Osteoblast (primary cell): ENCODE measurements at regions not wholly inside any gene's neighbourhood (a gene's known extent, or its start where the extent isn't known, plus 50 kb on each side); places are given as distances from the start of the nearest gene placed in this dataset.
A peak's percentile ranks its signal among the peaks of the same experiment; 100 is the strongest.

Experiments used
- DNase-seq: peaks from one replicate; pipeline ENCODE4 v3.0.0; 2011; ENCODE audit warnings: low spot score, mixed read lengths; ENCODE audit not compliant: insufficient read length; ENCODE audit errors: missing footprints
- H2AFZ ChIP-seq: 2 replicates; pipeline ENCODE4 v1.6.0; 2011; ENCODE audit warnings: mild to moderate bottlenecking, low read length
- H3K27ac ChIP-seq: 2 replicates; pipeline ENCODE4 v1.5.1; 2011; ENCODE audit warnings: mild to moderate bottlenecking, low read depth, low read length, moderate library complexity
- H3K27me3 ChIP-seq: 2 replicates; pipeline ENCODE4 v1.6.0; 2012; ENCODE audit warnings: mild to moderate bottlenecking, control low read depth, inconsistent platforms, low read length, moderate library complexity; ENCODE audit not compliant: insufficient read depth
- H3K36me3 ChIP-seq: 2 replicates; pipeline ENCODE4 v1.5.1; 2011; ENCODE audit warnings: mild to moderate bottlenecking, low read length, control low read depth, moderate library complexity; ENCODE audit not compliant: insufficient read depth
- H3K4me1 ChIP-seq: 2 replicates; pipeline ENCODE4 v1.5.1; 2011; ENCODE audit warnings: mild to moderate bottlenecking, low read length, control low read depth, moderate library complexity; ENCODE audit not compliant: insufficient read depth
- H3K4me2 ChIP-seq: 2 replicates; pipeline ENCODE4 v1.6.0; 2011; ENCODE audit warnings: mild to moderate bottlenecking, low read length; ENCODE audit not compliant: insufficient read depth
- H3K4me3 ChIP-seq: fragments of 200-600 bp; sonication (generic); 3 replicates; pipeline ENCODE4 v1.5.1; 2012; ENCODE audit warnings: mild to moderate bottlenecking, low read length, inconsistent platforms; ENCODE audit not compliant: insufficient read depth
- H3K79me2 ChIP-seq: 2 replicates; pipeline ENCODE4 v1.6.0; 2012; ENCODE audit warnings: mild to moderate bottlenecking, low read length, control low read depth, inconsistent platforms; ENCODE audit not compliant: insufficient read depth
- H3K9me3 ChIP-seq: 2 replicates; pipeline ENCODE4 v1.5.1; 2011; ENCODE audit warnings: low read depth, low read length, control low read depth
- H4K20me1 ChIP-seq: 2 replicates; pipeline ENCODE4 v1.6.0; 2012; ENCODE audit warnings: mild to moderate bottlenecking, low read length, control low read depth; ENCODE audit not compliant: insufficient read depth
- CTCF ChIP-seq: IDR thresholded peaks from 2 replicates; pipeline ENCODE4 v1.5.1; 2011; ENCODE audit warnings: mild to moderate bottlenecking, low read depth, low read length, moderate library complexity; ENCODE audit errors: extremely low read depth

- Histone ChIP-seq H3K4me2 (no peak overlapping the region), H3K27me3 (no peaks in the 10 kb centered on the region), H2AFZ (no peak overlapping the region), H4K20me1 (no peaks in the 10 kb centered on the region), H3K4me3 (no peak overlapping the region), H3K9me3 (no peaks in the 10 kb centered on the region), H3K79me2 (no peaks in the 10 kb centered on the region), H3K36me3 (no peaks in the 10 kb centered on the region), H3K4me1 (peaks cover 7% of the 10 kb centered on the region), H3K27ac (no peak overlapping the region)
- TF ChIP-seq CTCF, result no peak
- DNase-seq, result no peak
Measured at GRCh38 chr5:96113170-96113939, 151.7 kb upstream of the ELL2 start.

- Histone ChIP-seq H3K4me3 (no peak overlapping the region), H3K36me3 (no peaks in the 10 kb centered on the region), H3K4me2 (no peak overlapping the region), H3K4me1 (peaks cover under 1% of the 10 kb centered on the region), H4K20me1 (no peaks in the 10 kb centered on the region), H3K9me3 (no peaks in the 10 kb centered on the region), H2AFZ (no peak overlapping the region), H3K27ac (no peak overlapping the region), H3K27me3 (no peaks in the 10 kb centered on the region), H3K79me2 (no peaks in the 10 kb centered on the region)
- DNase-seq, result no peak
- no peak for TF ChIP-seq CTCF
Measured at GRCh38 chr5:96112703-96113102, 151.1 kb upstream of the ELL2 start.

- no peak overlapping the region for H3K4me3 ChIP-seq
- no peak for DNase-seq
- TF ChIP-seq CTCF, result peak; percentile 8
- H2AFZ ChIP-seq, result no peak overlapping the region
- no peaks in the 10 kb centered on the region for H3K36me3 ChIP-seq
- no peak overlapping the region for H3K27ac ChIP-seq
- H4K20me1 ChIP-seq, result no peaks in the 10 kb centered on the region
- H3K9me3 ChIP-seq, result no peaks in the 10 kb centered on the region
- no peaks in the 10 kb centered on the region for H3K27me3 ChIP-seq
- H3K4me1 ChIP-seq, result no peaks in the 10 kb centered on the region
- H3K4me2 ChIP-seq, result no peak overlapping the region
- no peaks in the 10 kb centered on the region for H3K79me2 ChIP-seq
Measured at GRCh38 chr5:96112123-96112670, 150.5 kb upstream of the ELL2 start.

- no peak for DNase-seq
- Histone ChIP-seq H3K4me3 (no peak overlapping the region), H3K27me3 (no peaks in the 10 kb centered on the region), H3K27ac (no peak overlapping the region), H3K4me2 (no peak overlapping the region), H3K4me1 (no peaks in the 10 kb centered on the region), H4K20me1 (no peaks in the 10 kb centered on the region), H3K9me3 (no peaks in the 10 kb centered on the region), H3K79me2 (no peaks in the 10 kb centered on the region), H2AFZ (no peak overlapping the region), H3K36me3 (no peaks in the 10 kb centered on the region)
- TF ChIP-seq CTCF, result no peak
Measured at GRCh38 chr5:96111080-96111756, 149.6 kb upstream of the ELL2 start.
